ENCODE measurements at regions not wholly inside any gene's neighbourhood (a gene's known extent, or its start where the extent isn't known, plus 50 kb on each side); places are given as distances from the start of the nearest gene placed in this dataset.

DNA sequence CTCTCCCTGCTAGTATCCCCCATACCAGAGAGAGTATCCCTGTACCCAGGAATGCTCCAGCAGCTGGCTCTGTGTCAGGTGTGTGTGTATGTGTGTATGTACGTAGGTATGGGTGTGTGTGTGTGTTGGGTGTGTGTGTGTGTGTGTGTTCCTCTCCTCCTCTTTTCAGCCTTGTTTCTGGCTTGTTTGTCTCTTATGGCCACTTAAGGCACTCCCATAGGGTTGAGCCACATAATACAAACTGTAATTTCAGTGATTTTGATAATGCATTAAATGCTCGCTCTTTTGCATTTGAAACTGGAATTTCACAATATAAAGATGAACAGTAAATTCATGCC, 80.8 kb upstream of the SH3PXD2B start:
- no peak overlapping the region for H3K4me2 ChIP-seq (ENCODE audit: insufficient read depth, low read length)
- DNase-seq (ENCODE audit: extremely low read depth in 1 of 4, low spot score in 3 of 4) (no peak), FAIRE-seq (no peak), ATAC-seq (no peak)
- H3K36me3 ChIP-seq (ENCODE audit: control insufficient read depth, insufficient read depth, low read length) = no peaks in the 10 kb centered on the region
- no peak overlapping the region for H3K4me3 ChIP-seq
- no peak for TF ChIP-seq ZNF76 (CRISPR knock-in tag; IDR thresholded peaks at IDR 0.05; ENCODE audit: borderline replicate concordance)
- ChIA-PET CTCF (ENCODE audit: low intra/inter-chr PET ratio) (no interaction called here), POLR2A (interaction anchor here (0.6 kb wide), 1 partner anchor 505 kb away, joined by 3 read pairs; no protein-coding TSS in a partner anchor)
- peaks cover 0 to 25% of the 10 kb centered on the region in 2 experiments; a peak in 2 of 5 replicates for H3K27me3 ChIP-seq (ENCODE audit: control insufficient read depth in 2 of 2, insufficient read depth in 2 of 2, low read length in 2 of 2)
- 7% methylated on average over 2 of the region's 2 CpGs for WGBS (ENCODE audit: insufficient coverage, low coverage, missing lambda C conversion rate)
- H3K27ac ChIP-seq (ENCODE audit: extremely low read depth, low read depth, low read length) = no peak overlapping the region
- no peak overlapping the region for H3K9ac ChIP-seq (ENCODE audit: insufficient read depth in 1 of 2, low read depth in 2 of 2, low read length in 2 of 2)
- BruUV-seq (replicated peaks) = no TSS peak
- no peaks in the 10 kb centered on the region for H3K9me3 ChIP-seq (replicated peaks; ENCODE audit: control insufficient read depth, insufficient read depth, low read depth, low read length)
- intact Hi-C loops (cut with micrococcal nuclease) = no loop called here
- H3K79me2 ChIP-seq (ENCODE audit: control insufficient read depth, insufficient read depth, low read length) = no peaks in the 10 kb centered on the region
- no peak overlapping the region for H2AFZ ChIP-seq (ENCODE audit: low read depth, low read length)
- H4K20me1 ChIP-seq (replicated peaks; ENCODE audit: control insufficient read depth, insufficient read depth, low read length) = no peaks in the 10 kb centered on the region
- no peaks in the 10 kb centered on the region for H3K9me1 ChIP-seq (ENCODE audit: control insufficient read depth, insufficient read depth, low read length)
- H3K4me1 ChIP-seq (replicated peaks in 1 of 2; ENCODE audit: control insufficient read depth in 2 of 2, insufficient read depth in 2 of 2, low read length in 2 of 2) = no peaks in the 10 kb centered on the region; a peak in 1 of 5 replicates
- in situ Hi-C loops (cut with MboI) = no loop called here

DNA sequence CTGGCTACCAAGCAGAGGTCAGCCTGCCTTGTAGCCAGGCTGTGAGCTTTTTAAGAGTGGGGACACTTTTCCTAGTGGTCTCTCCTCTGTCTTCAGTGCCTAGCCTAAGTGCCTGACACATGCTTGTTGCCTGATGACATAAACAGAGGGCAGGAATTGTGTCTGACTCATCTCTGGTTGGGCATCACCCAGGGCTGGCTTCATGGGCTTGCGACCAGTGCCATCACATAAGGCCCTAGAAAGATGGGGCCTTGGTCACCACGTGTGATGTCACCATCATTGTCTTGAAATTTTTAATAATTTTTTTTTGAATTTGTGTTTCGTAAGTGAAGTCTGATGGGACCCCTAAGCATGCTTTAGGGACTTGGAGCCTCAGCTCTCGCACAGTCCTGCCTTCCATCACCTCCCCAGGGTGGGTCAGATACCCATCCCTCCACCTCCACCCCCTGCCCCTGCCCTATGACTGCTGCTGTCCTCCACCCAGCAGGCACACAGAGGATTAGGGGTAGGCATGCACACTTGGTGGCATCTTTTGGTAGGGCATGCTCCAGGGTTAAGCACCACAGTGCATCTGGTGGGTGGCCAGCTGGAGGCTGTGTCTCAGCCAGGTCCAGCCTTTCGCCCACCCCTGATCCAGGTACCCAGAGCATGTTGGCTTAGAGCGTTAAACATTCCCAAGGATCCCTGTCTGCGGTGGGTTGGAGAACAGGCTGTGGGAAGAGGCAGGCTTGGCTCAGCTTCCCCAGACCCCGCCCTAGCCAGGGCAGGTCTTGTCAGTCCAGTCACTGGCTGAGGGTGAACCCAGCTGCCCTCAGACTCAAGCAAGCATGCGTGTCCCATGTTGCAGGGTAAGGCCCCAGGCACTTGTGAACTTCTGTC, 80.1 kb upstream of the SH3PXD2B start:
- in situ Hi-C loops (cut with MboI) (no loop called here), intact Hi-C loops (cut with micrococcal nuclease) (no loop called here)
- H3K9me3 ChIP-seq (replicated peaks; ENCODE audit: control insufficient read depth, insufficient read depth, low read depth, low read length) = no peaks in the 10 kb centered on the region
- POLR2A ChIA-PET = interaction anchor here (0.6 kb wide), 1 partner anchor 506 kb away, joined by 3 read pairs; no protein-coding TSS in a partner anchor
- no TSS peak for BruUV-seq (replicated peaks)
- 0% methylated on average over 9 of the region's 9 CpGs for WGBS (ENCODE audit: insufficient coverage, low coverage, missing lambda C conversion rate)
- TF ChIP-seq, protein P1, sequence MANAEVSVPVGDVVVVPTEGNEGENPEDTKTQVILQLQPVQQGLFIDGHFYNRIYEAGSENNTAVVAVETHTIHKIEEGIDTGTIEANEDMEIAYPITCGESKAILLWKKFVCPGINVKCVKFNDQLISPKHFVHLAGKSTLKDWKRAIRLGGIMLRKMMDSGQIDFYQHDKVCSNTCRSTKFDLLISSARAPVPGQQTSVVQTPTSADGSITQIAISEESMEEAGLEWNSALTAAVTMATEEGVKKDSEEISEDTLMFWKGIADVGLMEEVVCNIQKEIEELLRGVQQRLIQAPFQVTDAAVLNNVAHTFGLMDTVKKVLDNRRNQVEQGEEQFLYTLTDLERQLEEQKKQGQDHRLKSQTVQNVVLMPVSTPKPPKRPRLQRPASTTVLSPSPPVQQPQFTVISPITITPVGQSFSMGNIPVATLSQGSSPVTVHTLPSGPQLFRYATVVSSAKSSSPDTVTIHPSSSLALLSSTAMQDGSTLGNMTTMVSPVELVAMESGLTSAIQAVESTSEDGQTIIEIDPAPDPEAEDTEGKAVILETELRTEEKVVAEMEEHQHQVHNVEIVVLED (CRISPR knock-in tag; IDR thresholded peaks at IDR 0.05) = no peak
- TF ChIP-seq RBM22 (IDR thresholded peaks at IDR 0.05; ENCODE audit: low read depth, low read length, poor library complexity, severe bottlenecking) (no peak), ZKSCAN1 (IDR thresholded peaks at IDR 0.05; ENCODE audit: low read depth, low read length) (no peak), HEY1 (CRISPR knock-in tag; IDR thresholded peaks at IDR 0.05; ENCODE audit: borderline replicate concordance) (no peak), NCOA6 (IDR thresholded peaks at IDR 0.05) (no peak), JUND (IDR thresholded peaks at IDR 0.05; ENCODE audit: borderline replicate concordance, low read depth, low read length) (no peak), JUND (tag; IDR thresholded peaks at IDR 0.05; ENCODE audit: borderline replicate concordance, low read depth, low read length) (no peak)
- H3K4me2 ChIP-seq (ENCODE audit: insufficient read depth, low read length) = no peak overlapping the region
- no peaks in the 10 kb centered on the region for H3K9me1 ChIP-seq (ENCODE audit: control insufficient read depth, insufficient read depth, low read length)
- no peak overlapping the region for H2AFZ ChIP-seq (ENCODE audit: low read depth, low read length)
- no peaks in the 10 kb centered on the region; a peak in 1 of 5 replicates for H3K4me1 ChIP-seq (replicated peaks in 1 of 2; ENCODE audit: control insufficient read depth in 2 of 2, insufficient read depth in 2 of 2, low read length in 2 of 2)
- H3K27me3 ChIP-seq (ENCODE audit: control insufficient read depth in 2 of 2, insufficient read depth in 2 of 2, low read length in 2 of 2) = peaks cover 0 to 25% of the 10 kb centered on the region in 2 experiments; a peak in 2 of 5 replicates
- H4K20me1 ChIP-seq (replicated peaks; ENCODE audit: control insufficient read depth, insufficient read depth, low read length) = no peaks in the 10 kb centered on the region
- CTCF ChIA-PET (ENCODE audit: low intra/inter-chr PET ratio) = no interaction called here
- H3K9ac ChIP-seq (ENCODE audit: insufficient read depth in 1 of 2, low read depth in 2 of 2, low read length in 2 of 2) = no peak overlapping the region; a peak in 1 of 4 replicates
- no peaks in the 10 kb centered on the region for H3K79me2 ChIP-seq (ENCODE audit: control insufficient read depth, insufficient read depth, low read length)
- DNase-seq (ENCODE audit: extremely low read depth in 1 of 4, low spot score in 3 of 4) (no peak), ATAC-seq (no peak), FAIRE-seq (no peak)
- H3K36me3 ChIP-seq (ENCODE audit: control insufficient read depth, insufficient read depth, low read length) = no peaks in the 10 kb centered on the region
- H3K27ac ChIP-seq (ENCODE audit: extremely low read depth, low read depth, low read length) = no peak overlapping the region
- no peak overlapping the region for H3K4me3 ChIP-seq
